NT2/D1 (cell line): ENCODE measurements at regions not wholly inside any gene's neighbourhood (a gene's known extent, or its start where the extent isn't known, plus 50 kb on each side); places are given as distances from the start of the nearest gene placed in this dataset.
"Not testable (repeated sequence)": the region's sequence is repeated elsewhere in the genome, so short reads cannot be mapped to it uniquely, and the experiment has no call there.

Experiments
- DNase-seq: peaks from one replicate; pipeline ENCODE4 v3.0.0-alpha.2; 2011; ENCODE audit warnings: low read depth, low spot score
- H3K27me3 ChIP-seq: 2 replicates; pipeline ENCODE4 v1.6.0; 2011; ENCODE audit warnings: mild to moderate bottlenecking; ENCODE audit not compliant: insufficient read length, insufficient read depth
- H3K36me3 ChIP-seq: 2 replicates; pipeline ENCODE4 v1.6.1; 2011; ENCODE audit warnings: mild to moderate bottlenecking, low read length, mixed read lengths; ENCODE audit not compliant: insufficient read depth, insufficient read length
- H3K4me1 ChIP-seq: 2 replicates; pipeline ENCODE4 v1.5.1; 2011; ENCODE audit not compliant: insufficient read depth, insufficient read length
- H3K4me3 ChIP-seq: 2 replicates; pipeline ENCODE4 v1.5.1; 2011; ENCODE audit warnings: low read depth; ENCODE audit not compliant: insufficient read length
- H3K9ac ChIP-seq: 2 replicates; pipeline ENCODE4 v1.6.0; 2011; ENCODE audit warnings: low read depth; ENCODE audit not compliant: insufficient read length
- H3K9me3 ChIP-seq: 2 replicates; pipeline ENCODE4 v1.5.1; 2011; ENCODE audit warnings: mild to moderate bottlenecking, low read length; ENCODE audit not compliant: insufficient read depth
- SUZ12 ChIP-seq: IDR thresholded peaks from 2 replicates; pipeline ENCODE4 v1.6.1; 2011; ENCODE audit not compliant: insufficient read length, insufficient read depth; ENCODE audit errors: extremely low read depth
- YY1 ChIP-seq: IDR thresholded peaks from 2 replicates; pipeline ENCODE4 v1.6.1; 2011; ENCODE audit not compliant: insufficient read length, insufficient read depth
- ZNF274 ChIP-seq: IDR thresholded peaks from 2 replicates; pipeline ENCODE4 v1.6.1; 2011; ENCODE audit warnings: mild to moderate bottlenecking, low read depth, low read length

GRCh38 chr7:9575716-9576115 is 1142.3 kb downstream of the NXPH1 start:
- H3K4me1 ChIP-seq, result no peaks in the 10 kb centered on the region
- DNase-seq, result no peak
- H3K36me3 ChIP-seq, result no peaks in the 10 kb centered on the region
- TF ChIP-seq ZNF274, result no peak
- TF ChIP-seq SUZ12, result no peak
- no peak for TF ChIP-seq YY1
- no peak overlapping the region for H3K4me3 ChIP-seq
- no peaks in the 10 kb centered on the region for H3K27me3 ChIP-seq
- H3K9me3 ChIP-seq, result no peaks in the 10 kb centered on the region
- H3K9ac ChIP-seq, result no peak overlapping the region

GRCh38 chr7:9582824-9583223 is 1149.4 kb downstream of the NXPH1 start:
- no peak overlapping the region for H3K9ac ChIP-seq
- no peak for TF ChIP-seq SUZ12
- TF ChIP-seq YY1, result no peak
- TF ChIP-seq ZNF274, result no peak
- H3K4me1 ChIP-seq, result no peaks in the 10 kb centered on the region
- DNase-seq, result no peak
- no peaks in the 10 kb centered on the region for H3K27me3 ChIP-seq
- no peak overlapping the region for H3K4me3 ChIP-seq
- no peaks in the 10 kb centered on the region for H3K36me3 ChIP-seq
- no peaks in the 10 kb centered on the region for H3K9me3 ChIP-seq

- no peaks in the 10 kb centered on the region for H3K4me1 ChIP-seq
- no peaks in the 10 kb centered on the region for H3K9me3 ChIP-seq
- H3K27me3 ChIP-seq, result no peaks in the 10 kb centered on the region
- TF ChIP-seq YY1, result no peak
- H3K36me3 ChIP-seq, result no peaks in the 10 kb centered on the region
- no peak overlapping the region for H3K9ac ChIP-seq
- H3K4me3 ChIP-seq, result no peak overlapping the region
- DNase-seq, result no peak
Observed at GRCh38 chr7:9598411-9598810, 1165.0 kb downstream of the NXPH1 start.

- H3K36me3 ChIP-seq, result no peaks in the 10 kb centered on the region
- H3K27me3 ChIP-seq, result no peaks in the 10 kb centered on the region
- H3K9ac ChIP-seq, result no peak overlapping the region
- H3K9me3 ChIP-seq, result no peaks in the 10 kb centered on the region
- no peaks in the 10 kb centered on the region for H3K4me1 ChIP-seq
- H3K4me3 ChIP-seq, result no peak overlapping the region
- DNase-seq, result peak; percentile 3
- TF ChIP-seq SUZ12 (no peak), ZNF274 (no peak), YY1 (no peak)
Observed at GRCh38 chr7:9600974-9601373, 1167.6 kb downstream of the NXPH1 start.

- no peak for TF ChIP-seq ZNF274
- no peak for TF ChIP-seq YY1
- DNase-seq, result no peak
- no peaks in the 10 kb centered on the region for H3K4me1 ChIP-seq
- H3K36me3 ChIP-seq, result no peaks in the 10 kb centered on the region
- no peak overlapping the region for H3K4me3 ChIP-seq
- H3K9ac ChIP-seq, result no peak overlapping the region
- no peaks in the 10 kb centered on the region for H3K27me3 ChIP-seq
- H3K9me3 ChIP-seq, result no peaks in the 10 kb centered on the region
Observed at GRCh38 chr7:9603291-9603690, 1169.9 kb downstream of the NXPH1 start.

DNA sequence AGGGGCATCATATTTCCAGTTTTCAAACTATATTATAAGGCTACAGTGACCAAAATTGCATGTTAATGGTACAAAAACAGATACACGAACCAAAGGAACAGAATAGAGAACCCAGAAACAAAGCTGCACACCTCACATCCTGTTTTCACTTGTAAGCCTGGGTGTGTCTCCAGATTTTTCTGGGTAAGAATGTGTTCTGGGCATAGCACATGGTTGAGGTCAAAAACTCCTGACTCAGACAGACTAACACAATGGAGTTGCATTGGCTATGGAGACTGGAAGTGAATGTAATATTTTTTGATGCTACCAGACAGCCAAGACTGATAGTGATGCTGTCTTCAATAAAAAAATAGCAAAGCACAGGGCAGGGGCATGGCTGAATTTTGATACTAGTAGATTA is 1175.2 kb downstream of the NXPH1 start:
- H3K36me3 ChIP-seq, result no peaks in the 10 kb centered on the region
- no peaks in the 10 kb centered on the region for H3K9me3 ChIP-seq
- no peak for TF ChIP-seq YY1
- no peak for TF ChIP-seq SUZ12
- TF ChIP-seq ZNF274, result no peak
- no peak for DNase-seq
- H3K9ac ChIP-seq, result no peak overlapping the region
- no peak overlapping the region for H3K4me3 ChIP-seq
- H3K4me1 ChIP-seq, result no peaks in the 10 kb centered on the region
- no peaks in the 10 kb centered on the region for H3K27me3 ChIP-seq

DNA sequence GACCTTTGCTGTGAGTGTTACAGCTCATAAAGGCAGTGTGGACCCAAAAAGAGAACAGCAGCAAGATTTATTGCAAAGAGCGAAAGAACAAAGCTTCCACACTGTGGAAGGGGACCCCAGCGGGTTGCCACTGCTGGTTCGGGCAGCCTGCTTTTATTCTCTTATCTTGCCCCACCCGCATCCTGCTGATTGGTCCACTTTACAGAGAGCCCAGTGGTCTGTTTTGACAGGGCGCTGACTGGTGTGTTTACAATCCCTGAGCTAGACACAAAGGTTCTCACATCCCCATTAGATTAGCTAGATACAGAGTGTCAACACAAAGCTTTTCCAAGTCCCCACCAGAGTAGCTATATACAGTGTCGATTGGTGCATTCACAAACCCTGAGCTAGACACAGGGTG is 1187.5 kb downstream of the NXPH1 start:
- not testable (repeated sequence) for DNase-seq, H3K36me3 ChIP-seq, H3K9me3 ChIP-seq, H3K4me1 ChIP-seq, H3K9ac ChIP-seq, H3K27me3 ChIP-seq, H3K4me3 ChIP-seq

- not testable (repeated sequence) for DNase-seq, H3K27me3 ChIP-seq, H3K9me3 ChIP-seq, H3K9ac ChIP-seq, H3K4me1 ChIP-seq, H3K36me3 ChIP-seq, H3K4me3 ChIP-seq
Observed at GRCh38 chr7:9621306-9621902, 1188.0 kb downstream of the NXPH1 start.
